Mesenchymal stem cell (in vitro differentiated cells and primary cell): ENCODE measurements at regions not wholly inside any gene's neighbourhood (a gene's known extent, or its start where the extent isn't known, plus 50 kb on each side); places are given as distances from the start of the nearest gene placed in this dataset.

ENCODE experiments used
- DNase-seq: peaks from one replicate; pipeline ENCODE4 v3.0.0-alpha.2; 2013
- H2AFZ ChIP-seq: one replicate; pipeline ENCODE4 v1.6.1; 2013; ENCODE audit warnings: low read depth, mild to moderate bottlenecking, control low read depth, inconsistent platforms, low read length, moderate library complexity
- H2AK5ac ChIP-seq: 2 replicates; pipeline ENCODE4 v1.6.1; 2013; ENCODE audit warnings: low read length, moderate library complexity, mild to moderate bottlenecking, inconsistent platforms; ENCODE audit not compliant: severe bottlenecking
- H2BK120ac ChIP-seq: one replicate; pipeline ENCODE4 v1.6.1; 2013; ENCODE audit warnings: low read depth, mild to moderate bottlenecking, inconsistent platforms, low read length, moderate library complexity
- H2BK12ac ChIP-seq, 2 experiments: one replicate each; pipeline ENCODE4 v1.6.1; 2013; ENCODE audit warnings: inconsistent platforms in 2 of 2, low read length in 2 of 2, mild to moderate bottlenecking in 2 of 2, moderate library complexity in 2 of 2, control low read depth in 1 of 2
- H2BK15ac ChIP-seq: one replicate; pipeline ENCODE4 v1.6.1; 2013; ENCODE audit warnings: mild to moderate bottlenecking, low read depth, inconsistent platforms; ENCODE audit not compliant: poor library complexity, severe bottlenecking
- H2BK5ac ChIP-seq: 2 replicates; pipeline ENCODE4 v1.6.1; 2013; ENCODE audit warnings: low read depth, mild to moderate bottlenecking, low read length, control low read depth, inconsistent platforms; ENCODE audit not compliant: poor library complexity, severe bottlenecking
- H3K14ac ChIP-seq, 2 experiments: one replicate each; pipeline ENCODE4 v1.6.1; 2013; ENCODE audit warnings: inconsistent platforms in 2 of 2, low read length in 2 of 2, control low read depth in 1 of 2, mild to moderate bottlenecking in 1 of 2, moderate library complexity in 1 of 2
- H3K18ac ChIP-seq, 2 experiments: one replicate each; pipeline ENCODE4 v1.6.1; 2013; ENCODE audit warnings: inconsistent platforms in 2 of 2, low read length in 2 of 2, control low read depth in 1 of 2, low read depth in 1 of 2, mild to moderate bottlenecking in 1 of 2
- H3K23ac ChIP-seq, 2 experiments: one replicate each; pipeline ENCODE4 v1.6.1; 2013; ENCODE audit warnings: inconsistent platforms in 2 of 2, low read length in 2 of 2, mild to moderate bottlenecking in 2 of 2, moderate library complexity in 2 of 2, control low read depth in 1 of 2
- H3K27ac ChIP-seq: 2 replicates; pipeline ENCODE4 v1.5.1; 2013; ENCODE audit warnings: mild to moderate bottlenecking, moderate library complexity, low read length, control low read depth, inconsistent platforms; ENCODE audit not compliant: poor library complexity, severe bottlenecking
- H3K27me3 ChIP-seq, 2 experiments: 2 replicates each; pipeline versions ENCODE4 v1.6.1 to v1.7.0; 2013; ENCODE audit warnings: low read length in 2 of 2, mild to moderate bottlenecking in 2 of 2, moderate library complexity in 2 of 2, control low read depth in 1 of 2, inconsistent platforms in 1 of 2; ENCODE audit not compliant: control insufficient read depth in 1 of 2, insufficient read depth in 1 of 2
- H3K36me3 ChIP-seq, 2 experiments: 2 replicates each; pipeline versions ENCODE4 v1.6.1 to v1.7.0; 2013; ENCODE audit warnings: low read length in 2 of 2, control low read depth in 1 of 2, inconsistent platforms in 1 of 2, low read depth in 1 of 2, mild to moderate bottlenecking in 1 of 2; ENCODE audit not compliant: insufficient read depth in 2 of 2, control insufficient read depth in 1 of 2
- H3K4ac ChIP-seq, 2 experiments: one replicate each; pipeline ENCODE4 v1.6.1; 2013; ENCODE audit warnings: inconsistent platforms in 2 of 2, low read length in 2 of 2, mild to moderate bottlenecking in 2 of 2, moderate library complexity in 2 of 2, control low read depth in 1 of 2, low read depth in 1 of 2
- H3K4me1 ChIP-seq: 2 replicates; pipeline ENCODE4 v1.6.1; 2013; ENCODE audit warnings: low read depth, low read length, control low read depth; ENCODE audit not compliant: control insufficient read depth, insufficient read depth
- H3K4me2 ChIP-seq: 2 replicates; pipeline ENCODE4 v1.6.1; 2013; ENCODE audit warnings: low read length, mild to moderate bottlenecking, inconsistent platforms; ENCODE audit not compliant: poor library complexity, severe bottlenecking
- H3K4me3 ChIP-seq, 2 experiments: 2 replicates each; pipeline versions ENCODE4 v1.5.1 to v1.7.0; 2013; ENCODE audit warnings: low read length in 2 of 2, mild to moderate bottlenecking in 2 of 2, control low read depth in 1 of 2, low read depth in 1 of 2; ENCODE audit not compliant: insufficient read depth in 1 of 2
- H3K79me1 ChIP-seq: replicated peaks from 2 replicates; pipeline ENCODE4 v1.6.1; 2013; ENCODE audit warnings: mild to moderate bottlenecking, control low read depth, low read length, inconsistent platforms; ENCODE audit not compliant: poor library complexity, severe bottlenecking
- H3K9ac ChIP-seq: 2 replicates; pipeline ENCODE4 v1.7.0; 2013; ENCODE audit warnings: mild to moderate bottlenecking, low read length, moderate library complexity
- H3K9me3 ChIP-seq: 2 replicates; pipeline ENCODE4 v1.7.0; 2013; ENCODE audit warnings: mild to moderate bottlenecking, low read length; ENCODE audit not compliant: control insufficient read depth
- H4K8ac ChIP-seq: one replicate; pipeline ENCODE4 v1.6.1; 2013; ENCODE audit warnings: inconsistent platforms, mild to moderate bottlenecking, low read length, moderate library complexity
- H4K91ac ChIP-seq: one replicate; pipeline ENCODE4 v1.6.1; 2013; ENCODE audit warnings: mild to moderate bottlenecking, low read length, inconsistent platforms
- WGBS: methylation state at CpG from one replicate; pipeline ENCODE4 v1.1.7; 2013; ENCODE audit warnings: mixed read lengths; 5-methylcytosine and 5-hydroxymethylcytosine counted together

DNA sequence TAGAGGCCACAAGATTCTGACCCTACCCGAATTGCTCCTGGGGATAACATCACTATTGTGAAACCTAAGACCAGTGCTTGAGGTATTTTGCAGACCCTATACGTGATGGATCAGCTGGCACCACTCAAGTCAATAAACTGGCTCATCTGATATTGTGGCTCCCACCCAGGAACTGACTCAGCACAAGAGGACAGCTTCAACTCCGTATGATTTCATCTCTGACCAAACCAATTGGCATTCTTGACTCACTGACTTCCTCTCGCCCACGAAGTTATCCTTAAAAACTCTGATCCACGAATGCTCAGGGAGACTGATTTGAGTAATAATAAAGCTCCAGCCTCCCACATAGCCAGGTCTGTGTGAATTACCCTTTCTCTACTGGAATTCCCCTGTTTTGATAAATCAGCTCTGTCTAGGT lies 1036.1 kb upstream of the TMEM132C start:
- Histone ChIP-seq H2AFZ (no peak overlapping the region), H3K23ac (no peak overlapping the region), H3K4ac (no peak overlapping the region), H2BK15ac (no peak overlapping the region), H2BK5ac (peak overlapping the region; percentile 5), H2AK5ac (peak overlapping the region; percentile 84), H3K9ac (peak overlapping the region; percentile 89), H3K9me3 (no peaks in the 10 kb centered on the region), H3K27me3 (no peaks in the 10 kb centered on the region), H3K4me3 (no peak overlapping the region), H2BK120ac (no peak overlapping the region), H3K4me1 (peaks cover 8% of the 10 kb centered on the region), H3K18ac (no peak overlapping the region), H4K8ac (no peak overlapping the region), H3K79me1 (no peaks in the 10 kb centered on the region), H4K91ac (no peak overlapping the region), H2BK12ac (no peak overlapping the region), H3K36me3 (no peaks in the 10 kb centered on the region), H3K4me2 (no peak overlapping the region), H3K27ac (peak overlapping the region; percentile 80), H3K14ac (no peak overlapping the region)
- WGBS: 42% methylated on average over 6 of the region's 6 CpGs
- peak; percentile 43 for DNase-seq

DNA sequence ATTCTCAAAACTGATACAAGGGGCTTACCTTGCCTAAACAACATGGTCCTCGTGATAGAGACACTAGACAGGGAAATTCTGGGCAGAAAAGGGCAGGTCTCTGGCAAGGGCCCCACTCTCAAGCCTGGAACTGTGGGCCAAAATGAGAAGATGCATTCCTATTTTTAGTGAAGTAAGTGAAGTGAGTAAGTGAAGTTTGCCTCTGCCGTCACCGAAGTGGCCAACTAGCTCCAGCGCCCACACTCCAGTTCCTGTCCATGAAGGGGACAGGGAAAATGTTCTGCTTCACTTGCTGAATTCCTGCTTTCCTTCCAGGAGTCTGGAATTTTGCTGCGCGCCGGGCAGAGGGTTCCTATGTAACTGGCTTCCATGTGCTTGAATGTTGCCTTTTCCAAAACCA lies 1035.6 kb upstream of the TMEM132C start:
- Histone ChIP-seq H2BK5ac (peak overlapping the region; percentile 5), H3K18ac (no peak overlapping the region), H4K8ac (no peak overlapping the region), H3K79me1 (no peaks in the 10 kb centered on the region), H3K9me3 (no peaks in the 10 kb centered on the region), H3K9ac (peak overlapping the region; percentile 89), H2BK12ac (no peak overlapping the region), H3K4me3 (peak overlapping the region in 1 of 2 experiments; percentile 4), H2AK5ac (peak overlapping the region; percentile 84), H3K4ac (no peak overlapping the region), H2BK15ac (no peak overlapping the region), H3K4me2 (no peak overlapping the region), H3K4me1 (peaks cover 8% of the 10 kb centered on the region), H3K23ac (no peak overlapping the region), H2AFZ (no peak overlapping the region), H3K27me3 (no peaks in the 10 kb centered on the region), H3K36me3 (no peaks in the 10 kb centered on the region), H3K14ac (no peak overlapping the region), H3K27ac (peak overlapping the region; percentile 80), H4K91ac (no peak overlapping the region), H2BK120ac (no peak overlapping the region)
- DNase-seq: no peak
- 86% methylated on average over 6 of the region's 7 CpGs for WGBS

DNA sequence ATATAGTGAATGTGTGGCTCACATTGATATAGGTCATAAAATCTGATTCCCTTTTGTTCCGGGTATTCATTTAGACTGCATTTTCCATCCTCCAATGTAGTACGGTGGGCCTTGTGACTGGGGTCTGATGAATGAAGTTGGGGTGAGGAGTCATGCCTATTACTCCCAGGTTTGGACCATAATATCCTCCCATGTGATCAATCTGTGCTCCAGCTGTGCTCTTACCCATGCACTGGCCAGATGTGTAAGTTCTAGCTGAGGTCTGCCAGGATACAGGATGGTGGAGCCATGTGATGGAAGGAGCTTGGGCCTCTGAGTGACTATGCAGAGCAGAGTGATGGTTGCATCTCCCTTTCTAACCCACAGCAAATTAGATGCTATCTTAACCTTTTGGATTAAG lies 1034.0 kb upstream of the TMEM132C start:
- Histone ChIP-seq H3K4me1 (peaks cover 8% of the 10 kb centered on the region), H2BK15ac (no peak overlapping the region), H3K9ac (no peak overlapping the region), H3K36me3 (no peaks in the 10 kb centered on the region), H3K23ac (no peak overlapping the region), H3K4me2 (no peak overlapping the region), H2BK5ac (no peak overlapping the region), H4K8ac (no peak overlapping the region), H3K18ac (no peak overlapping the region), H2AFZ (no peak overlapping the region), H4K91ac (no peak overlapping the region), H3K27me3 (no peaks in the 10 kb centered on the region), H3K14ac (no peak overlapping the region), H2BK12ac (no peak overlapping the region), H3K27ac (no peak overlapping the region), H3K4ac (no peak overlapping the region), H3K4me3 (no peak overlapping the region), H2BK120ac (no peak overlapping the region), H3K9me3 (no peaks in the 10 kb centered on the region), H2AK5ac (no peak overlapping the region), H3K79me1 (no peaks in the 10 kb centered on the region)
- DNase-seq: no peak
- WGBS: 91% methylated on average over 2 of the region's 2 CpGs

DNA sequence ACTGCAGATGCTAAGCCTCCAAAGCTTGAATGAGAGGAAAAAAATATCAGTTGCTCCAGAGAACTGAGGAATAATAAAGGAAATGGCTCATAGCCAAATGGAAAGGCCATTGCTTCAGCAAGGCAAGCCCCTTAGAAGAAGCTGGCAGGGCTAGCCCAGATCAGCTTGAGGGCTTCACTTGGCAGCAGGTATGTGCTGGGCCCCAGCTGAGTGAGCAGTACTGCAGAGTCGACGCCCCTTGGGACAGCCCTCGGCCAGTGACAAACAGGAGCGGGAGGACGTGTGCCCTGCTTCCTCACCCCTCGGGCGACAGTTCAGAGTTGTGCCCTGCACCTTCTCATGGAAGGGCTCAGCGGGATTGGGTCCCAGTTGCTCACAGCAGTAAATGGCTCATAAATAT lies 1031.2 kb upstream of the TMEM132C start:
- Histone ChIP-seq H4K8ac (no peak overlapping the region), H2AFZ (no peak overlapping the region), H3K79me1 (no peaks in the 10 kb centered on the region), H2BK5ac (no peak overlapping the region), H3K4me3 (no peak overlapping the region), H3K27me3 (no peaks in the 10 kb centered on the region), H3K36me3 (no peaks in the 10 kb centered on the region), H2BK15ac (no peak overlapping the region), H3K9ac (no peak overlapping the region), H4K91ac (no peak overlapping the region), H3K18ac (no peak overlapping the region), H2BK12ac (no peak overlapping the region), H3K4ac (no peak overlapping the region), H3K9me3 (no peaks in the 10 kb centered on the region), H3K4me2 (no peak overlapping the region), H3K23ac (no peak overlapping the region), H3K27ac (no peak overlapping the region), H2AK5ac (no peak overlapping the region), H3K14ac (no peak overlapping the region), H3K4me1 (peaks cover 8% of the 10 kb centered on the region), H2BK120ac (no peak overlapping the region)
- no peak for DNase-seq
- WGBS: 81% methylated on average over 8 of the region's 8 CpGs
